CD4-positive, alpha-beta T cell treated with Interferon alpha-2 for 1 hour (primary cell): ENCODE measurements at regions not wholly inside any gene's neighbourhood (a gene's known extent, or its start where the extent isn't known, plus 50 kb on each side); places are given as distances from the start of the nearest gene placed in this dataset.
"Not testable (repeated sequence)": the region's sequence is repeated elsewhere in the genome, so short reads cannot be mapped to it uniquely, and the experiment has no call there.

Source experiments
- DNase-seq, 2 donors: peaks; one replicate each; pipeline ENCODE4 v3.0.0-alpha.2; 2020 to 2022

DNA sequence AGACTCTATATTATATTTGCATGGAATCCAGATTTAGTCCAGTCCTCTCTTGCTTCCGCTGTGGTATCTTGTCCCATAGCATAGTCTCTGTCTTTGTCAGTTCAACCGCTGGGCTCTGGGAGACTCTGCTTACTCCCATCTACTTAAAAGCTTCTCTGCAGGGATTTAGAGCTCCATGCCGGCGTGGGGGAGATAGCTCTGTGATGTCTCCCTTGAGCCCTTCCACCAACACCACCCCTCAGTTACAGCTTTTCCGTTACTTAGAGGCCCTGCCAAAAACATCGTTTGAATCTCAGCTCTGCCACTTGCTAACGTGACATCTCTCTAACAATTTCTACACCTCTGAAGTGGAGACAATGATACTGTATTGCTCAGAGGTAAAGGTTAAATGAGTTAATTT lies 306.1 kb upstream of the ZNF608 start:
- DNase-seq = no peak

DNA sequence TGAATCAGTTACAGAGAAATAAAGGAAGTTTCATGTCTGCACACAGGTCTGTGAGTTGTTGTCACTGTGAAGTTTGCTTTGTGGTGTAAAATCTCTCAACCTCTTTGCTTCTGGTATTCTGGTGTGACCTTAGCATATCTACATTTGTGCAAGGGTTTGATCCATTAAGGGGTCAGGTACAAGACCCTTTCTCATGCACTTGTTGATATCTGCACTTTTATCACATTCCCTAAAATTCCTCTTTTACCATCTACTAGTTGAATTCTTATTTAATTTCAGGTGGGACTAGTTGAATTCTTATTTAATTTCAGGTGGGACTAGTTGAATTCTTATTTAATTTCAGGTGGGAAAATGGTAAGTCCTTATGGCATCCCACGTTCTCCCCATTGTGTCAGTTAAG lies 306.7 kb upstream of the ZNF608 start:
- DNase-seq = no peak

DNA sequence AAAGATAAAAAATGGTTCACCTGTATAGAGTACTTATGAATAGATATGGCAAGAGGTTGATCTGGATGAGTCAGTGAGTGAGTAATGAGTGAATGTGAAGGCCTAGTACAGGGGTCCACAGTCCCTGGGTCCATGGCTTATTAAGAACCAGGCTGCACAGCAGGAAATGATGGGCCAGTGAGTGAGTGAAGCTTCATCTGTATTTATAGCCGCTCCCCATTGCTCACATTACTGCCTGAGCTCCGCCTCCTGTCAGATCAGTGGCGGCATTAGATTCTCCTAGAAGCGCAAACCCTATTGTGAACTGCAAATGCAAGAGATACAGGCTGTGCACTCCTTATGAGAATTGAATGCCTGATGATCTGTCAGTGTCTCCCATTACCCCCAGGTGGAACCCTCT lies 307.7 kb upstream of the ZNF608 start:
- no peak for DNase-seq

DNA sequence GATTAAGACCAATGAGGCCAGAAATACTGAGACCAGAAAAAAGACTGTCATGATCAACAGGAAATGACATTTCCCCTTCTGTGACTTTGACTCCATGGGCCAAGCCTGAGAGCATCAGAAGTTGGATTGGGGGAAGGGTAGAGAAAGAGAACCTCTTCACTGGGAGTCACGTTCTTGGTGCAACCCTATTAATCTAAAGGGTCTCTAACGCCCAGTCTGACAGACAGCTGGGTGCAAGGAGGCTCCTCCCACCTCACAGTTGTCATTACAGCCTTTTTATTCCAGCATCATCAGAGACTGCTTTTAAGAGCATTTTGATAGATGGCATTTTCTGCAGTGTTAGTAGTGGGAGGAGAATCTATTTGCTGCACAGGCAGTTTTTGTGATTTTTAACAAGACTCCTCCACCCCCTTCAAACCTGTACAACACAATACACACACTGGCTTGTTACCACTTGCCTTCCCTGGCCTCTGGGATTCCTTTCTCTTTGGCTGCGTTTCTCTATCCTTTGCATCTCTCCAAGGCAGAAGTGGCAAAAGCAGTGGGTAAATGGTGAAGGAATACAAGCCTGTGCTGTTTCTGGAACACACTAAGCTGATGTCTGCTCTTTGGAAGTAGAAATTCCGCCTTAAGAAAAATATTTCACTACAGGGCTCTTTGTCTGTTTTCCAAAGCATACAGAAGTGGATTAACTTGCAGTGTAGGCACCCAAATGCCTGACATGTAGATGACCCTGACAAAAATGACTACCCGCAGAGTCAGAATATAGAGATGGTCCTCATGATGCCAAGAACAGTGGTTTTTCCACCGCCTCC lies 310.4 kb upstream of the ZNF608 start:
- DNase-seq = no peak

DNA sequence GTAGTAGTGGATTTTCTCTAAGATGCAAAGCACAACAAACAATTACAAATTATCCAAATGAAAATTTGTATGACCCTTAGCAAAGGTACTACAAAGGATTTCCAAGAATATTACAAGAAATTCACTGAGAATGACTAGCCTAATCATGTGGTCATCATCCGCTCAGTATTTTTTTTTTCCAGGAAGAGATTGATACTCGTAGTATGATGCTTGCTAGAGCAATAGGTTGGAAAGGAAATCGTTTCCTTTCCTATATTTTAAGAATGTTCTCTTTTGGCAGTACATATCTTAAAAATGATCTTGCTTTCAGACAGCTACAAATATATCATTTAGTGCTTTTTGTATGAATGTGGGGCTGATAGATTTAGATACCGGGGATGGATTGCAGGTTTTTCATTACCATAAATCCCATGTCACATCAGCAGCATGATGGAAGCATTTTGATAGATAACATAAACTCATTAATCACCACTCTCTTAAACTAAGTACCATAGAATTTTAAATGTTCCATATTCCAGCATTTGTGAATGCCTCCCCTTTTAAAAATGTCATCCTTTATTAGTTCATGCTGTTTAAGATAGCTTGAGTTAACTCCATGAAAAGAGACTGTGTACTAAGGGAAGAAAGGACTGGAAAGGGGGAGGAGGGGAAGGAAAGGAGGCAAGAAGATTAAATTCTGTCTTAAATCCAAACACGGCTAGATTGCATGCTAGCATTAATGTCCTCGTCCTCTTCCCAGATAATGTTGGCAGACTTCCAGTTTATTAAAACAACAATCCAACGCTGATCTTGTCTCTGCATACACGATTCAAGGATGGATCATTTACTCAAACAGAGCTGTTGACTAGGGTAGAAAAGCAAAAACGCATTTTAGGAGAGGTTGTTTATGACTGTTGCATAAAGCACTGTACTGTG lies 311.7 kb upstream of the ZNF608 start:
- no peak for DNase-seq

DNA sequence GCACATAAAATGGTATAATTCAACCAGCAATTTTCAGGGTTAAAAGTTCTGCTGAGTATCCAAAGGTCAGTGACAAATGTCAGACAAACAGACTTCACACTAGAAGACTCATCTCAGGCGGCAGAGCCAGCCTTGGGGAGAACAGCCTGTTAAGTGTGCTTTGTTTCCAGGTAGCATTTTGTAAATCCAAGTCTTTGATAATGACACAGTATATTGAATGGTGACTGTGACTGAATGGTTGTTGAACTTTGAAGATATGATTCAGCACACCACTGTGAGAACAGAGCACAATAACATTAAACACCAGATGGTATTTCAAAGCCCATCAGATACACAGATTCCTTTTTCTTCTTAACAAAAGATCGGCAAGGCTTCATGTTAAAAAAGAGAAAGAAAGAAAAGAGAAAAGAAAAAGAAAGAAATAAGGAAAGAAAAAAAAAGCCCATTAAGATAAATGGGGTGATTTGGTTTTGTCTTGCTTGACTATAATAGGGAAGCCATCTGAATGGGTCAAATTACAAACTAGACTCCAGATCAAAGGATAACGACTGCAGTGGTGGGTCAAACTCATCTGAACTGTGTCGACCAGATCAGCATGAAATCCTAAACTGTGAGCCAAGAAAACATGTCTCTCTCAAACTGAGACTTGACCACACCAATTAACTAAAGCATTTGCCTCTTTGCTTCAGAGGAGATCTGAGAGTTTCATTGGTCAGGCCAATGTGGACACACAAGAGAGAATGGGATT lies 313.0 kb upstream of the ZNF608 start:
- no peak for DNase-seq

DNA sequence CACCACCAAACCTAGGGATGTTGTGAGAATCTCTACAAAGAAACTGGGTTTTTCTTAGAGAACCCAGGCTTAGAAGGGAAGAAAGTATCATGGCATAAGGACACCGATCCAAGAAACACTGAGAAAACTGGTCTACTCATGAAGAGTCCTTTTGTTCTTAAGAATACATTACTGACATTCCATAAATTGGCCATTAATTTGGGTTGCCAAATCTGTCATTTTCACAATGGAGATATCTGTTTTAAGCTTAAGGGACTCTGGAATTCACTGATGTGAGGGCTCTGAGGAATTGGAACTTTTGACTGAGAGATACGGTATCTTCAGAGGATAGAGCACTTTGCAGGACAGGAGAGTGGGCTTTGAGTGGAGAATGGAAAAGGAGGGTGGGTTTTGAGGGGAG lies 315.3 kb upstream of the ZNF608 start:
- no peak for DNase-seq

DNA sequence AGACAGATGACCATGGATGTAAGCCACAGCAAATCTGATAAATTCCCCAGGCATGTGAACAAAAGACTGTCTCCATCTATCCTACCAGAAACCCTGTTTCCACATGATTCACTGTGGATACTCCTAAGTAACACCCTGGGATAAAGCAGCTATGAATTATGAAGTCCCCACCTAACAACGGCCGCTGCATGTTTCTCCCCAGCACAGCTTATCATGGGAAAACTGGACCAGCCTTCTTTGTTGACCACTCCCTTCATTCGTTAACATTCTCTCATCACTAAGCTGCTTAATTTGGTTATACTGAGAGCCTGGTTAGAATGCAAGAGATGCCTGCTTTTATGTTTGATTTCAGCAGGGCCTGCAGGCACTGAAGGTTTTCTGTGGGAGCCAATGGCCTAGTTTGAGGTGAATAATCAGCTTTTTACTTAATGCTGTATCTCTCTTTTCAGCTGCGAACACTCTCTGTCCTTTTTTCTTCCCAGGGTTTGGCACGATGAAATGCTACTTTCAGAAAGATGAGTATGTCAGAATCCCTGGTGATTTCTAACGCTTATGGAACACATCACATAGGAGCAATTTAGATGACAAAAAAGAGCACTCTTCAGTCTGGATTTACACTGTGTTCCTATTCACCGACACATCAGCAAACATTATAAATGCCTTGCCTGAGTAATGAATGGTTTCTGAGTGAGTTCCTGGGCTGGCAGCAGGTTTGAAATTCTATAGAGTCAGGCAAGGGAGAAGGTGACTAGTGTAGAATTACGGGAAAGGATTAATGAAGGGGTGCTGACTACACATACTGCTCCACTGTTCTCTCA lies 318.4 kb upstream of the ZNF608 start:
- DNase-seq = no peak

DNA sequence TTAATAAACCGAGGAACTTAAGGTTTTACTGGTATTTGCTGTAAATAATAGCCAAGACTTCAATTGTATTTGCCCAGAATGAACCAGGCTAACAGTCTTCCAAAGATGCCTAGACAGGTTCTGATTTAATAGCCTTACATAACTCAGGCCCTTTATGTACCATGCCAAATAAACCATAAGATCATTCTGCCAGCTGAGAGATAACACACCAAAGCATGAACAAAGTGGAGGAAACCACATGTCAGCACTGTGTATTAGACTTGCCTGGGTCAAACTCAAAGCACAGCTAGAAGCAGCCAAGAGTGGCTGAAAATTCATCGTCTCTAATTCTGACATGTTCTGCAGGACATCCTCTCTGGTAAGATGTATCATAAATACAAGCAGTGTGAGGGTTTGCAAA lies 319.3 kb upstream of the ZNF608 start:
- no peak for DNase-seq

DNA sequence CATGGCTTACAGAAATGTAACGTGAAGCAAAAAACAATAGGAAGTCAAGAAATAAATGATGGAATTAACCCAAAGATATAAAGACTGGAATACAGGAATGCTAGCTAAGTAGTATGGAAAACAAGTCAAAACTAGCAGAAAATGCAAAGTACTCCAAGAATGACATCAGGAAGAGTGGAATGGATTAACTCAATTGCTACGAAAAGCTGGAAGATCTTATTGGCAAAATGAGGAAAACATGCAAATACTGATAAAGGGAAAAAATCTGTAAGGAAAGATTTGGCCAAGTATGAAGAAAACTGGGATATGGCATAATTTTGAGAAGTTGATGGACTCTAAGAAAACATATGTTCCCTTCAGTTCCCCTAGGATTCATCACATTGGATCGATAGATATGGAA lies 324.5 kb upstream of the ZNF608 start:
- DNase-seq = no peak

DNA sequence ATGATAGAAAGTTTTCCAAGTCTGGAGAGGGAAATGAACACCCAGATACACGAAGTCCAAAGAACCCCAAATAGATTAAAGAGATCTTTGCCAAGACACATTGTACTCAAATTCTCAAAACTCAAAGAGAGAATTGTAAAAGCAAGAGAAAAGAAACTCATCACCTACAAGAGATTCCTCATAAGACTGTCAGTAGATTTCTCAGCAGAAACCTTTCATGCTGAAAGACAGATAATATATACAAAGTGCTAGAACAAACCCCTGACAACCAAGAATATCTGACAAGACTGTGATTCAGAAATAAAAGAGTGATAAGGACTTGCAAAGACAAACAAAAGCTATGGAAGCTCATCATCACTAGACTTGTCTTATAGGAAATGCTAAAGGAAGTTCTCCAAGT lies 326.7 kb upstream of the ZNF608 start:
- DNase-seq = no peak

DNA sequence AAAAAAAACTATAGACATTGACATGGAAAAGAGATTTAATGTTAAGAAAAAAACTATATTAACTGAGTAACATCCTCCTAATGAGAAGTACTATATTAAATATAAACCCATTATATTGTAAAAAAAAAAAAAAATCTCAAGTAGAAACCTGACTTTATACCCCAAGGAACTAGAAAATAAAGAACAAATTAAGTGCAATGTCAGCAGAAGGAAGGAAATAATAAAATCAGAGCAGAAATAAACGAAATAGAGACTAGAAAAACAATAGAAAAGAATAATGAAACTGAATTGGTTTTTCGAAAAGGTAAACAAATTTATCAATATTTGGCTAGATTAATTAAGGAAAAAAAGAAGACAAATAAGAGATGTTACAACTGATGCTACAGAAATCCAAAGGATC lies 329.1 kb upstream of the ZNF608 start:
- no peak for DNase-seq

DNA sequence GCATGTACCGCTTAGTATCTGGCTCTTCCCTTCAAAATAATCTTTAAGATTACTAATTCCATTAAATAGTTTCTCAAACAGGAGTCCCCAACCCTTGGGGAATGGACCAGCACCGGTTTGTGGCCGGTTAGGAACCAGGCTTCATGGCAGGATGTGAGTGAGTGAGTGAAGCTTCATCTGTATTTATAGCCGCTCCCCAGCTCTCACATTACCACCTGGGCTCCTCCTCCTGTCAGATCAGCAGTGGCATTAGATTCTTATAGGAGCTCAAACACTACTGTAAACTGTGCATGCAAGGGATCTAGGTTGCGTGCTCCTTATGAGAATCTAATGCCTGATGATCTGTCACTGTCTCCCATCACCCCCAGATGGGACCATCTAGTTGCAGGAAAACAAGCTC lies 332.6 kb upstream of the ZNF608 start:
- not testable (repeated sequence) for DNase-seq

DNA sequence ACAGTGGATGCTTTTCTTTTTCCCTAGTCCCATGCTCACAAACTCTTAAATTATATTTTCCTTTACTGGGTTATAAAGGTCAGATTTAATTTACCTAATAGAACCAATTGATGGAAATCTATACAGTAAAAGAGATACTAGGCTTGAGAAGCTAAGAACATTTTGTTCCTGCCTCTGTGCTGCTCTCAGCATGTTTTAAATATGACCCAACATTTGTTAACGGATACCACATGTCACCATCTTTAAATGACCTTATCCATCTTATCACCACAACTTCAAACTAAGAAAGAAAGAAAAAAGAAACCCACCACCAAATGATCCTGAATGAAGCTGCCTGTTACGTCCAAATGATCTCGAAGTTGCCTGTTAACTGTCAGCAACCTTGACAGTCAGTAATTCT lies 334.7 kb upstream of the ZNF608 start:
- no peak for DNase-seq

DNA sequence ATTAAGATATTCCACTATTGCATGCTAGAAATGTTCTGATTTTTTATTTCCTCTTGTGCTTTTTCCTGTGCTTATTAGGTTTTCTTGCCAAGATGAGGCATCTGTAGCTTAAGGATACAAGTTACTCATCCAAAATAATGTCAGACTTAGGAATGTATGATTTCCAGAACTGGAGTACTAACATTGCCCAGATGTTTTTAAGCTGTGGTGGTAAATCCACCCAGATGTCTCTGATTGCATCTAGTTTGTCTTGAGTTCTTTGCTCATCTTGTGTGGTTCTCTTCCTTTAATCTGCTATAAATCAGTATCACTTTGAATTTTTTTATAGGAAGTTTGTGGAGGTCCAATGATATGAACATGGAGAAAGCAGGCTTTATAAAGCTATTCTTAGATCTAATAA lies 337.5 kb upstream of the ZNF608 start:
- no peak for DNase-seq

DNA sequence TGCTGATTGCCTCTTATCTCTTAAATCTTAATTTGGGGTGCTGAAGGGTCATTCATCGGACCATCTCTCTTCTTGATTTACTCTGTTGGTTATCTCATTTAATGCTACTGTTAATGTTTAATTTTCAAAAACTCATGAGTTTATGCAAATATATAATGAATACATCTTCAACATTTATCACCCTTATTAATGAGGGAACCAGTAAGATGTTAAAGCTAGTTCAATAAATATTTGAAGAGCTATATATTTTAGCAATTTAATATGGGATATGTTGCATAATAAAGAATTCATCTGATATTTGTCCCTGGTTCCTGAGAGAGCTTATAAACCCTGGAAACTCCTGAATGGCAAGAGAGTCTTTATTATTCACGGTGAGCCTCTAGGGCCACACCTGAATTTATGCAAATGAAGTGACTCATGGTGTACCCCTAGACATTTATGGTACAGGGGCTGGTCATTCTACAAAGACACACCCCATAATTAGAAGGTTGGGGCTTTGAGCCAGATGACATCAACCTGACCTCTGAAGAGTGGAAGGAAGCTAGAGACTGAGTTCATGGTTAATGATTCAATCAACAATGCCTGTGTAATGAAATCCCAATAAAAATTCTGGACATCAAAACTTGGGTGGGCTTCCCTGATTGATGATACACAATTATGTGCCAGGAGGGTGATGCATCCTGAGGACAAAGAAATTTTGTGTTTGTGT lies 339.5 kb upstream of the ZNF608 start:
- DNase-seq = no peak

DNA sequence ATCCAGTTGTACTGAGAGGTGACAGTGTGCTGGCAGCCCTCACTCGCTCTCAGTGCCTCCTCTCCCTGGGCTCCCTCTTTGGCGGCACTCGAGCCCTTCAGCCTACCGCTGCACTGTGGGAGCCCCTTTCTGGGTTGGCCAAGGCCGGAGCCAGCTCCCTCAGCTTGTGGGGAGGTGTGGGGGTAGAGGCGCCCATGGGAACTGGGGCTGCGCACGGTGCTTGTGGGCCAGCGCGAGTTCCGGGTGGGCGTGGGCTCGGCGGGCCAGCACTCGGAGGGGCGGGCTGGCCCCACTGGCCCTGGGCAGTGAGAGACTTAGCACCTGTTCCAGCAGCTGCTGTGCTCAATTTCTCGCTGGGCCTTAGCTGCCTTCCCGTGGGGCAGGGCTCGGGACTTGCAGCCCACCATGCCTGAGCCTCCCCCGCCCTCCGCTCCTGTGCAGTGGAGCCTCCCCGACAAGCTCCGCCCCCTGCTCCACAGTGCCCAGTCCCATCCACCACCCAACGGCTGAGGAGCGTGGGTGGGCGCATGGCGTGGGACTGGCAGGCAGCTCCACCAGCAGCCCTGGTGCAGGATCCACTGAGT lies 342.2 kb upstream of the ZNF608 start:
- DNase-seq = no peak

DNA sequence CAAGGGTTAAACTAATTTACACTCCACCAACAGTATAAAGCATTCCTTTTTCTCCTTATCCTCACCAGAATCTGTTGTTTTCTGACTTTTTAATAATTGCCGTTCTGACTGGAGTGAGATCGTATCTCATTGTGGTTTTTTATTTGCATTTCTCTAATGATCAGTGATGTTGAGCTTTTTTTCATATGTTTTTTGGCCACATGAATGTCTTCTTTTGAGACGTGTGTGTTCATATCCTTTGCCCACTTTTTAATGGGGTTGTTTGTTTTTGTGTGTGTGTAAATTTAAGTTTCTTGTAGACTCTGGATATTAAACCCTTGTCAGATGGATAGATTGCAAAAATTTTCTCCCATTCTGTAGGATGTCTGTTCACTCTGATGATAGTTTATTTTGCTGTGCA lies 345.7 kb upstream of the ZNF608 start:
- DNase-seq = not testable (repeated sequence)

DNA sequence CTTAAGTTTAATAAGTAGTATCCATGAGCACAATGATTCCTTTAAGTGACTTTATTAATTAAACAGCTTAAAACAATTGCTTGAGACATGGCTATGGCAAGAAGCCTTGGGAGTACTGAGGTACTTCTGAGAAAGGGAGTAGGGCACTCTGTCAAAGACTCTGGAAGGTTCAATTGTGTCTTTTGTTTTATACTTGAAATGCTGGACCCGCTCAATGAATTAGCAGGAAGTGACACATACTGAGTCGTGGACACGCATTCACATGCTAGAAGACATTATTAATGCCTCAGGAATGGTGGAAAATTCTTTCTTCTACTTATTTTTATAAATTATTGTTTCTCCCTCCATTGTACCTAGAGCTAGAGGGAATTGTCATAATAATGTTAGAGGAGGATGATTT lies 347.3 kb upstream of the ZNF608 start:
- no peak for DNase-seq

DNA sequence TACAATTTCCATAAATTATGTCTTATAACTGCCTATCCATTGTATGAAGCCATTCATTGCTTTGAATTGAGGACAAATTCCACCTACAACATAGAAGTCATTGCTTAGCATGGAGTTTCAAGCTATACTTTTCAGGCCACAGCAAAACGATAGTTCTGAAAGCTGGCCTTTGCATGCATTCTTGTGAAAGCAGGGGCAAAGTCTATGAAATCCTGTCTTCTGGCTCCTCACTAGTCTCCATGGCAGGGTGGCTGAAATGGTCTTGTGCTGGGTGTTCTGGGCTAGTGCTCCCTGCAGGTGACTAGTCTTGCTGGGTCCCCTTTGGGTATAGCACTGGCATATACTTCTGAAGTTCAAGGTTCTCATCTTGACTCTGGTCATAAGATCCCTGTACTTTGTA lies 353.9 kb upstream of the ZNF608 start:
- DNase-seq = no peak

DNA sequence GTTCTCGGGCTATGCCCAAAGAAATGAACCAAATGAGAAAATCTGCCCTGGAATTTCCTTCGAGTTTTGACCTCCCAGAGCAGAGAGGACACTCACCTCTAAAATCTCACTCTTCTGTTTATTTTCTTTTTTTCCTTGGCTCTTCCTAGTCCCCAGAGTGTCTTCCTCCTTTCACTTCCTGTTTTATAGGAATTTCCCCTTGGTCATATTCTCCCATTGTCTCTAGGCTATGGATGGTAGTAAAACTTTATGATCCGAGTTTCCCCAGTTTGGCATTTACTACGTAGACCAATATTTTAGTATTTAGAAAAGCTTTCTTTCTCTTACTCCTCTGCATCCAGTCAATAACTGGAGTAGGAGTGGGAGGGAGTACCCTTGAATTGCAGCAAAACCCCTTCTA lies 354.5 kb upstream of the ZNF608 start:
- DNase-seq = no peak

DNA sequence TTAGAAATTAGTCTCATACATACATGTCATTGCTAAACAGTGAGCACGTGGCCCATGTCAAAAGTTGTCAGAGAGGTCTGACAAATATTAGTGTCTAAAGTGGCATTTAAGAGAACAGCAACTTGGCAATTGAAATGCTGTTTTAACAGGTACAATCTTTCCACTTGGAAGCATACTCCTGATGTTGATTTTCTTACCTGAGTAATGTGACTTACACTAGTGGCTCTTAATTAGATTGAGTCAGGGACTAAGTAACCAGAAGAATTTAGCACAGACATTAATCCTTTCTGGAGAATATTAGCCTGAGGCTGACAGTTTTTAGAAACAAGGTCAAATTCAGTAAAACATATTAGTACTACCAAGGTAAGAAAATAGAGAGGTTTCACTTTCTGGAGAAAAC lies 357.0 kb upstream of the ZNF608 start:
- DNase-seq = no peak
